Peyer's patch (tissue), 4 donors: ENCODE measurements at regions not wholly inside any gene's neighbourhood (a gene's known extent, or its start where the extent isn't known, plus 50 kb on each side); places are given as distances from the start of the nearest gene placed in this dataset.

Source experiments
- CTCF ChIP-seq, 6 experiments: fragments of 450-650 bp in 4 of 6; fragments of 200-600 bp in 2 of 6; sonication (generic) in 1 of 6; IDR thresholded peaks; one replicate each; pipeline ENCODE4 v1.5.1; 2017 to 2019; ENCODE audit warnings: antibody characterized with exemption in 6 of 6, mild to moderate bottlenecking in 3 of 6, moderate library complexity in 1 of 6
- POLR2A ChIP-seq, 2 donors: fragments of 450-650 bp; IDR thresholded peaks; one replicate each; pipeline ENCODE4 v1.5.1; 2017; ENCODE audit warnings: antibody characterized with exemption in 2 of 2, mild to moderate bottlenecking in 2 of 2, moderate library complexity in 2 of 2

DNA sequence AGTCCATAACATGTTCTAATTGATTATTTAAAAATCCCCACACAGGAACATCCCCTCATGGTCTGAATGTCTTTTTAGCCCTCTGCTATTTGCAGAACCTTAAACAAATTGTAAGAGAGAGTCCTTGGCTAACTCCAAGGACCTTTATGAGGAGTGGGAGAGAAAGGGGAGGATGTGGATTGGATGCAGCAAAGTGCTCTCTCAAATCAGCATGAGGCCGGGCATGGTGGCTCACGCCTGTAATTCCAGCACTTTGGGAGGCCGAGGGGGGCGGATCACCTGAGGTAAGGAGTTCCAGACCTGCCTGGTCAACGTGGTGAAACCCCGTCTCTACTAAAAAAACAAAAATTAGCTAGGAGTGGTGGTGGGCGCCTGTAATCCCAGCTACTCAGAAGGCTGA, 154.8 kb downstream of the TGFB2 start:
- TF ChIP-seq CTCF (IDR thresholded peaks at IDR 0.05) (no peak), POLR2A (IDR thresholded peaks at IDR 0.05) (no peak)
